Anterior cingulate cortex (tissue), 58 donors: ENCODE measurements at regions not wholly inside any gene's neighbourhood (a gene's known extent, or its start where the extent isn't known, plus 50 kb on each side); places are given as distances from the start of the nearest gene placed in this dataset.

Experiments used
- DNase-seq, 58 donors: peaks; one replicate each; lab custom pipeline; 2025; lab: John Stamatoyannopoulos, UW

GRCh38 chr12:17818931-17819330 is 271.1 kb downstream of the RERGL start:
- no peak for DNase-seq

GRCh38 chr12:17810399-17810798 is 279.6 kb downstream of the RERGL start:
- no peak for DNase-seq

- DNase-seq = no peak
These were observed 280.8 kb downstream of the RERGL start for GRCh38 chr12:17809206-17809605.

- DNase-seq = no peak
These were observed 287.0 kb downstream of the RERGL start for GRCh38 chr12:17802657-17803641.

- DNase-seq = no peak
These were observed 296.1 kb downstream of the RERGL start for GRCh38 chr12:17793854-17794253.

- no peak for DNase-seq
These were observed 311.8 kb downstream of the RERGL start for GRCh38 chr12:17778242-17778641.

- DNase-seq = peak in 13 of 58 donors; percentile 1 to 38 (median 8)
These were observed 326.6 kb downstream of the RERGL start for GRCh38 chr12:17763366-17763765.

GRCh38 chr12:17759982-17760381 is 330.0 kb downstream of the RERGL start:
- no peak for DNase-seq
